NCI-H2107 (cell line): ENCODE measurements at regions not wholly inside any gene's neighbourhood (a gene's known extent, or its start where the extent isn't known, plus 50 kb on each side); places are given as distances from the start of the nearest gene placed in this dataset.
A peak's percentile ranks its signal among the peaks of the same experiment; 100 is the strongest.

Experiments
- DNase-seq: peaks from one replicate; lab custom pipeline; 2025; lab: John Stamatoyannopoulos, UW

DNA sequence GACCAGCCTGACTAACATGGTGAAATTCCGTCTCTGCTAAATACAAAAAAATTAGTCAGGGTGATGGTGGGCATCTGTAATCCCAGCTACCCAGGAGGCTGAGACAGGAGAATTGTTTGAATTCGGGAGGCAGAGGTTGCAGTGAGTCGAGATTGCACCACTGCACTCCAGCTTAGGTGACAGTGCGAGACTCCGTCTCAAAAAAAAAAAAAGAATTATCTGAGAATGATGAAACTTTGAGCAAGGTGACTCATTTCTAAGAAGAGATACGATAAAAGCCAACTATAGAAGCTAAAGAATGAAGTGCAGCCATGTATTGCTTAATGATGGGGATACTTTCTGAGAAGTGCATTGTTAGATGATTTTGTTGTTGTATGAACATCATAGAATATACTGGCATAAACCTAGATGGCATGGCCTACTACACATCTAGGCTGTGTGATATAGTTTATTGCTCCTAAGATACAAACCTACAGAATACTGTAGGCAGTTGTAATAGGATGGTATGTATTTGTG lies 64.7 kb downstream of the SNRPE start:
- DNase-seq, result no peak

DNA sequence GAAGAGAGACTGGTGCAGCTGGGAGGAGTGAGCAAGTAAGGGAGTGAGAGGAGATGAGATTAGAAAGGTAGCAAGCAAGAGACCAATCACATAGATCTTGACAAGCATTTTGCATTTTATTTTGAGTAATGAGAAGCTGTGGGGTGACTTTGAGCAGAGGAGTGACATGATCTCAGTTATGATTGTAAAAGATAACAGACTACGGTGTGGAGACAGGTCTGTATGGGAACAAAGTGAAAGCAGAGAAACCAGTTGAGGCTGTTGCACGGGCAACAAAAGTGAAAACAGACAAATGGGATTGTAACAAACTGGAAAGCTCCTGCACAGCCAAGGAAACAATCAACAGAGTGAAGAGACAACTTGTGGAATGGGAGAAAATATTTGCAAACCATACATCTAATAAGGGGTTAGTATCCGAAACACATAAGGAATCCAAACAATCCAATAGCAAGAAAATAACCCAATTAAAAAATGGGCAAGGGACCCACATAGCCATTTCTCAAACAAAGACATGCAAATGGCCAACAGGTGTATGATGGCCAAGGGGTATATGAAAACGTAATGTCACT lies 68.4 kb downstream of the SNRPE start:
- DNase-seq, result no peak

DNA sequence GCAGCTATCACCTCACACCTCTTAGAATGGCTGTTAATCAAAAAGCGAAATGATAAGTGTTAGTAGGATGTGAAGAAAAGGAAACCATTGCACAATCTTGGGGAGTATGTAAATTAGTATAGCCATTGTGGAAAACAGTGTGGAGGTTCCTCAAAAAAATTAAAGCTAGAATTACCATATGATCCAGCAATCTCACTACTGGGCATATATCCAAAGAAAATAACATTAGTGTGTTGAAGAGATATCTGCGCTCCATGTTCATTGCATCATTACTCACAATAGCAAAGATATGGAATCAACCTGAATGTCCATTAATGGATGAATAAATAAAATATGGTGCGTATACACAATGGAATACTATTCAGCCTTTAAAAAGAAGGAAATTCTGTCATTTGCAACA lies 68.9 kb downstream of the SNRPE start:
- no peak for DNase-seq

DNA sequence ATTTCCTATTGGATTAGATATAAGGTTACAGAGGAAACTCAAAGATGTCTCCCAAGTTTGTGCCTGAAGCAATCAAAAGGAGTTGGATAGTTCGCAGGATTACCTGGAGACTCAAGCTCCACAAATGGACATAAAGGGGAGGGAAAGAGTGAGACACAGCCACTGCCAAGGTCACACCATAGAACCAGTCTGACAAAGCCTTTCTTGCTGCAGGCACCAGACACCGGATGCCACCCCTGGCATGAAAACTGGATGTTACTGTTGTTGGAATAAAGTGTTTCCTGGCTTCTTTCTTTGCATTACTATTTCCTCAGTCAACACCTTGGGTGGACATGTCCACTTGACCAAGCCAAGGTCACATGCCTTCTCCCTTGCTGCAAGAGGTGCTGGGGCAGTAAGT lies 70.6 kb downstream of the SNRPE start:
- DNase-seq, result no peak

DNA sequence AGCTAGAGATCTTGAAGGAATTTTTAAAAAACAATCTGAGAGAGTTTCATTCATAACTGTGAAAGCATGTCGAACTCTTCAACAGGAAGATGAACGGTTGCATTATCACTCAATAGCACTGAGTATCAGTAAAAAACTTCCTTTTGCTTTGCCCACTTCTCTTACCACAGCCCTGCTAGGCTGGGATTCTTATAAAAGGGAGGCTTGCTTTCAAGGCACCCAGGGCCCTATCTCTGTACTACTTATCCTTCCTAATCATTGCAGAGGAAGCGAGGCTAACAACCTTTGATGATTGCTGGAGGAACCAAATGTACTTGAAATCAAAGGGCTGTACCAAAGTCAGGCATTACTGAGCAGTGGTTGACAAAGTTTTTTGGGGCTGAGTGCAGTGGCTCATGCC lies 71.2 kb downstream of the SNRPE start:
- no peak for DNase-seq

DNA sequence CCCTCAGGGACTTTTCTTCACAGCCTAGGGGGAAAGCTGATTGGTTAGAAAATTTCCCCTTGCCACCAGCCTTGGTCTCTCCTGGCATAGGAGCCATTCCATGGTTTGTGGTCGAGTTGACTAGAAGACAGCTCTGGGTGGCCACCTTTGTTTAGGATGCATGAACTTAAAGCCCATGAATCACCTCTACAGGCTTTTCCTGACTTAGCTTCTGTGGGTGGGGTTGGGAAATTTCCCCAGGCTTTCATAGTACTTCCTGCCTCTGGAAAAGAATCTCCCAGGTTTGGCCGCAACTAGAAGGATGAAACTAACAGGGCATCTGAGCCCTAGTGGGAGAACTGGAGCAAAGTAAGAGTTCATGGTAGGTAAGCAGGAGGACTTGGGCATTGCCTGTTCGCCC lies 72.6 kb downstream of the SNRPE start:
- DNase-seq, result no peak

DNA sequence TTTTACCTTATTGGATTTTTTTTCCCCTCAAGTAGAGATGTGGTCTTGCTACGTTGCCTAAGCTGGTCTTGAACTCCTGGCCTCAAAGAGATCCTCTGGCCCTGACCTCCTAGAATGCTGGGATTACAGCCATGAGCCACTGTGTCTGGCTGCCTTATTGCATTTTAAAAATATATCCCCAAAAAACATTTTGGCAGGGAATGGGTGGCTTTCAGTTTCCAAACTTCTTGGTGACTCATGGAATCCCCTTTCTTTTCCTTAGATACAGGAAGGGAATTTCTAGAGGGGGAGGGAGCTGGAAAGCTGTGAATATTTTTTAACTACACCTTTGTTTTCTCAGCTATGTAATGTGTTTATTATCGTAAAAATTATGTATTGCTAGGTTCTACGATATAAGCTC lies 73.3 kb downstream of the SNRPE start:
- no peak for DNase-seq

DNA sequence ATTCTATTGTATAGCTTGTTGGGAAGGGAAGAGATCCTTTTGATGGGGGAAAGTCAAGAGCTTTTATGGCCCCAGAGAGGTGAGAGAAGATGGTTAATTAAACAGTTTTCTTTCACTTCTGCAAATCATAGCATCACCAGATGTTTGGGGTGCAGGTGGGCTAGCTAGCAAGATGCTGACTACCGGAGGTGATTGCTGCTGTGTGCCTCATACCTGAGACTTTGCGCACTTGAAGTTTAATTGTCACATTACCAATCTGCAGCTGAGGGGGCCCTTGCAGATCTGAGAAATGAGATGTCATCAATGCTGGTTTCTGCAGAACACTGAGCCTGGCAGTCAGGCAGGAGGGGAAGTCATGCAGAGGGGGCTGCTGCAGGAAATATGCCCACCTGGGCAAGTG lies 73.9 kb downstream of the SNRPE start:
- no peak for DNase-seq

DNA sequence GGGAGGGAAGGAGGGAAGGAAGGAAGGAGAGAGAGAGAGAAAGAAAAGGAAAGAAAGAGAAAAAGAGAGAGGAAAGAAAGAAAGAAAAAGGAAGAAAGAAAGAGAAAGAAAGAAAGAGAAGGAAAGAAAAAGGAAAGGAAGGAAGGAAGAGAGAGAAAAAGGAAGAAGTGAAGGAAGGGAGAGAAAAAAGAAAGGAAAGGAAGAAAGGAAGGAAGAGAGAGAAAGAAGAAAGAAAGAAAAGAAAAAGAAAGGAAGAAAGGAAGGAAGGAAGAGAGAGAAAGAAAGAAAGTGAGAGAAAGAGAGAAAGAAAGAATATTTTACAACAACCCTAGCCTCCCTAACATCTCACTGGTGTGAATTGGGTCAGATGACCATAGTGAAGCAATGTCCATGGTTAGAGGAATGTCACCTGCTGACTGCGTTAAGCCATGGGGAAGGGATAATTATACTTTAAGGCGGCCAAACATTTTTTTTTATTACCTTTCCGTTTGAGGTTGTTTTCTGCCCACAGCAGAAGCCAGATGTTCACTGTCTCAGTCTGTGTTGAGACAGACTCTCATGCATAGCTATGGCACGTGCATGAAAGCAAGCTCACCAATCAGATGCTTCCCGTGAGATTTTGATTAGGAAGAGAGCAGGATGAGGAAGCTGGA lies 76.4 kb downstream of the SNRPE start:
- no peak for DNase-seq

DNA sequence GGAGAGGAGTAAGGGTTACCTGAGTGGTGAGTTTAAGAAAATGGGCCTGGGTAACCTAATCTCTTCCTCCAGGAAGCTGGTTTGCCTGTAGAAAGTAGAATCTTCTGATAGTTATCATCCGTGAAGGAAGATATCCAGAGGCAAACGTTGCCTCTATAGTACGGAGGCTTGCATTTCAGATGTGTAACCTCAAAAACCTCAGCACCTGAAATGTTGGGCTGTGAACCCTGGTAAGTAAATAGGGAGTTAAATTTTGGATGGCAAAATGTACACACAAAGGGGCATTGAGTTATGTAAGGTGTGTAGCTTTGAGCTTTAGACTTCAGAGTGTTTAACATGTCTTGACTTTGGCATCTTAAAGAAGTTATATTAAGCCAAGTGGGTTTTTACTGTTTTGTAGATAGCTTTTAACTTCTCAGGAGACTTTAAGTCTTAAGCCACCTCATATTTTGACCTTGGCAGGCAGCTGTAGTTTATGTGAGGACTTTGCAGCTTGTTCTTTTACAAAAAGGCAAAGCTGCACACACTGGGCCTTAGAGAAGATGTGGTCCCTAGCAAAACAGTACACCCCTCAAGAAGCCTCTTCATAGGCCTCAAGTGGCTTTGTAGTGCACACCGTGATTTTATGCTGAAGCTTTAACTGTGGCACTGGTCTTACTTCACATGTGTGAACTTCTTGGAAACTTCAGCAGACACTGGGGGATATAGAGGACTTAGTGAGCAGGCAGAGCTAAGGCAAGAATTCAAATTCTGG lies 83.4 kb downstream of the SNRPE start:
- DNase-seq, result no peak

DNA sequence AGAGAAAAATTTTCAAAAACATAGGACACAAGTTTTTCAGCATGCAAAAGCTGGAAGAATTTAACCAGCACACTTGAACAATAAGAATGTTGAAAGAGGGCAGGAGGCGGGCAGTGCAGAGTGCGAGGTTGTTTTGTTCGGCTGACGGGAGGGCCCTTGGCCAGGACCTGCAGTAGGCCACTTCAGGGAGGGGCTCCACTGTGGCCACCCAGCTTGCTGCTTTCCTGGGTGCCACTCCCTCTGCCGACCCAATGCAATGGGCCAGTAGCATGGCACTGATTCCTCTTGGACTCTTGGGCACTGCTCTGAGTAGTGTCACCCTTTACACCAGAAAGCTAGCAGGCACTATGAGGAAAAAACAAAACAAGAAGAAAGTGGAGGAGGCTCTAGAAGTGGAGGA lies 92.9 kb downstream of the SNRPE start:
- DNase-seq, result no peak

DNA sequence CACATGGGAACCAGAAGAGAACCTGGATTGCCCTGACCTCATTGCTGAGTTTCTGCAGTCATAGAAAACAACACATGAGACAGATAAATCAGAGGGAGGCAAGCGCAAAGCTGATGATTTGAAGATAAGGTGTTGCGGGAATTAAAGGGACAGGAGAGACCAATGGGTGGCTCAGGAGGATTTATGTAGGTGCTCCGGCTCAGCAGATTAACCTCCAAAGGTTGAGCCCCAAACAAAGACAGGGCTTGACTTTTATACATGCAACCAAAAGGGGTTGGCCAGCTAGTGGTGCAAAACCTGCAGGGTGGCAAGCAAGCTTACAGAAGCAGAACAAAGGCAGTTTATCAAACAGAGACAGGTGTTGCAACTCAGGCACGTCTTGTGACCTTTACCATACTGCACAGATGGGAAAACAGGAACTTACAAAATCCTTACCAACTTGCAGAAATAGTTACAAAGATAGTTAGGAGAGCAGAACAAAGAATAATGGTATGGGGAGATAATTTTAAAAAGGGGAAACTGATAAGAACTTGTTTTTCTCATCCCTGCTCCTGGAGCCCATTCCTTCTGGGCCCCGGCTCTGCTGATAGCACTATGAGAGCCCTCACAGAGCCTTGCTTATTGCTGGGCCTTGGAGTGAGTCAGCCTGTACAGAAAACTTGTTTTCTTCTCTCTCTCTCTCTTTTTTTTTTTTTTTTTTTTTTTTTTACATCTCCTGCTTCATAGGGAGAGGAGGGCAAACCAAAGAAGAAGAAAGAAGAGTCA lies 93.6 kb downstream of the SNRPE start:
- no peak for DNase-seq

DNA sequence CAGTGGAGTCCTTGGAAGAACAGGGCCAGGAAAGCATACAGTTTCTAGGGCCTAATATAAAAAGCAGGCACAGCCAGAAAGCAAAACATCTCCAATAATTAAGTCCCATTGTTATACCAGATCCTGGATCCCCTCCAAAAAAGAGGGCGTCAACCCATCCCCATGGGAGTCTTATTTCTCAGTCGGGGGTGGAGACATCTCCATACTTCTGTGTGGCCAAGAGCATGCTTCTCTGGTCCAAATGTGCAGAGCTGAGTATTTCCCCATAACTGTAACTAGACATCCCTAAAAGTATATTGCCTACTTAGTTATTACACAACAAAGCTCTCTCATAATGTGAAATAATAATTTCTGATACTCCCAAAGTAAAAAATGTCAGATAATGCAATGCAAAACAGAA lies 104.2 kb upstream of the SOX13 start:
- no peak for DNase-seq

DNA sequence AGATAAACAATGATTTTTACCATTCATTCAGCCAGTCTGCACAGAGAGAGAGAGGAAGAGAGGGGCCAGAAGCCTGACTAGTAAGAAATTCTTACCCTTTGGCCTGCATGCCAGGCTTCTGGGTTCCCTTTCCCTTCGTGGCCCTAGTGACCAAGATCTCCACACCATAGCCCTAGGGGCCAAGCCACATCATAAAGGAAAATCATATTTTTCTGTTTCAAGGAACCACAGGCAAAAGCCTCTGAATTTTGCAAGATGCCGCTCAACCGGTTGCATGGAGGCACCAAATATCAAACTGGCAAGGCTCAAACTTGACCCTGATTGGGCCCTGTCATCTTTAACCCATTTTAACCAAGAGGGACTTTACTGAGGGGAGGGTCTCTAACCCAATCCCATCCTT lies 103.1 kb upstream of the SOX13 start:
- DNase-seq, result no peak

DNA sequence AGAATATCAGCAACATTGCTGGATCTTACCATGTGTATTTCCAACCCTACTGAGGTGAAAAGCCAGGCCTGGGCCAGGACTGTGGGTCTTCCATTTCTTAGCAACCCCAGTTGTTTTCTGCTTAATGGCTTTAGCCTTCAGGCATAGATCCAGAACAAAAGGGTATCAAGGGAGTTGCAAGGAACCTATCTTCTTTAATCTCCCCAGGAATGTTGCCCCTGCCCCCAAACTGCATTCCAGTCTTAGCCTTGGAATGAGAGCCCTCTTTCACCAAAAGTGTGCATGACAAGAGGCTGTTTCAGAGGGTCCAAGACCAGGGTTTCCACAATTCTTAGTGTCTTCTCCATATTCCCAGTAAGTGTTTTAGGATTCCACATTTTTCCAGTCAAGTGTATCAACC lies 87.9 kb upstream of the SOX13 start:
- DNase-seq, result no peak

DNA sequence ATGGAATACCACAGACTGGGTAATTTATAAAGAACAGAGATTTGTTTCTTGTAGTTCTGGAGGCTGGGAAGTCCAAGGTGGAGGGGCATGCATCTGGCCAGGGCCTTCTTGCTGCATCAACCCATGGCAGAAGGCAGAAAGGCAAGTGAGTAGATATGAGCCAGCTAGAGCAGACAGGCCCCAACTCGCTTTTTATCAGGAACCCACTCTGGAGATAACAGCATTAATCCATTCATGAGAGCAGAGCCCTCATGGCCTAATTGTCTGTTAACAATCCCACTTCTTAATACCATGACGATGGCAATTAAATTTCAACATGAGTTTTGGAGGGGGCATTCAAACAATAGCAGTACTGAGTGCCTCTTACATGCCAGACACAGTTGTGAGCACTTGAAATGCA lies 87.2 kb upstream of the SOX13 start:
- no peak for DNase-seq

DNA sequence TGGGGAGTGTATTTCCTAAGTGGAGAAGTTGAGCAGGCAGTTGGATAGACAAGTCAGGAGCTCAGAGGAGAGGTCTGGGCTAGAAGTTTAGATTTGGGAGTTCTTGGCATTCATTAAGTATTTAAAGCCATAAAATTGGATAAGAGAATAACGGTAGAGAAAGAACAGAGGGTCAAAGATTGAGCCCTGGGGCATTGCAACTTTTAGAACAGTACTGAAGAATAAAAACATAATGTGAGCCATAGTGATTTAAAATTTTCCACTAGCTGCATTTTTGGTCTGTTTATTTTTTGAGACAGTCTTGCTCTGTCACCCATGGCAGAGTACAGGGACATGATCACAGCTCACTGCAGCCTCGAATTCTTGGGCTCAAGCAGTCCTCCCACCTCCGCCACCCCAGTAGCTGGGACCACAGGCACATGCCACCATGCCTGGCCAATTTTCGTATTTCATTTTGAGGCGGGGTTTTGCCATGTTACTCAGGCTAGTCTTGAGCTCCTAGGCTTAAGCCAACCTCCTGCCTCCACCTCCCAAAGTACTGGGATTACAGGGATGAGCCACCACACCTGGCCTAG lies 85.9 kb upstream of the SOX13 start:
- no peak for DNase-seq

DNA sequence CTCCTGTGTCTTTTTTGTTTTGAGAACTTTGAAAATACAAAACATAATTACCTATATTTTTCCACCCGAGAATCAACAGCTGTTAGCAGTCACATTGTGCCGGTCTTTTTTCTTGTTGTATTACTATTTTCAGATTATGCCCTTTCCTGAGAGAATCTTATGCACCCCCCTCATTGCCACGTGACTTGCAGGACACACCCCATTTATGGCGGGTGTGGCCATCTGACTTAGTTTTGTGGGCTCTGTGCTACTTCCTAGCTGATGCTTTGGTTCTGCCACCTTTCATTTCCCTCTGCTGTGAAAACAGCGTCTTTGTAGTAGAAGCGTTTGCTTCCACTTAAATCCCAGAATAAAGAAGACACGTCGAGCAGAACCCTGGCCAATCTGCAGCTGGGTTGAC lies 82.8 kb upstream of the SOX13 start:
- DNase-seq, result no peak

DNA sequence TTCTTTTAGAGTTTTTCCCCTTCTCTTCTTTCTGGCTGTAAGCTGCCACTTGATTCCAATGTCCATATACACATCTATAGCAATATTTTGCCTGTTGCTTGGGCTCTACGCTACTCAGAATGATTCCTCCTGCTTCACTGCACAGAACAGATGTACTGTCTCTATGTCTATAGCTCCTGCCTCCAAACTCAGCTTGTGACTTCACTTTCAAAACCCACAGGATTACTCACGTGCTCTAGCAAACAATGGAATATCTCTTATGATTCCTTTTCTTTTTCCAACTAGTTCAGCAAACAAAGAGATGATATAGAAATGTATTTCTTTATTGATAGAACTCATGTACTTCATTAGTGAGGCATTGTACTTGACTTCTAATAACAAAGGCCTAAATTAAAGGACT lies 80.5 kb upstream of the SOX13 start:
- peak; percentile 16 for DNase-seq

DNA sequence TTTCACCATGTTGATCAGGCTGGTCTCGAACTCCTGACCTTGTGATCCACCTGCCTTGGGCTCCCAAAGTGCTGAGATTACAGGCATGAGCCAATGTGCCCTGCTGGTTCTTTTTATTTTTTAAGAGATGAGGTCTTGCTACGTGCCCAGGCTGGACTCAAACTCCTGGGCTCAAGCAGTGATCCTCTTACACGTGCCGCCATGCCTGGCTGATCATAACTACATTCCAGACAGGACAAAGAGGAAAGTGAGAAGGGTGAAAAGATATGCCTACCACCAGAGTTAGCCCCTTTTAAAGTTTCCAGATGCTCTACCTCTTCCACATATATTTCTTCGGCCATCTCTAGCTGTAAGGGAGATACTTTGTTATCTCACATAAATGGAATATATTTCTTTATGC lies 79.7 kb upstream of the SOX13 start:
- DNase-seq, result no peak

DNA sequence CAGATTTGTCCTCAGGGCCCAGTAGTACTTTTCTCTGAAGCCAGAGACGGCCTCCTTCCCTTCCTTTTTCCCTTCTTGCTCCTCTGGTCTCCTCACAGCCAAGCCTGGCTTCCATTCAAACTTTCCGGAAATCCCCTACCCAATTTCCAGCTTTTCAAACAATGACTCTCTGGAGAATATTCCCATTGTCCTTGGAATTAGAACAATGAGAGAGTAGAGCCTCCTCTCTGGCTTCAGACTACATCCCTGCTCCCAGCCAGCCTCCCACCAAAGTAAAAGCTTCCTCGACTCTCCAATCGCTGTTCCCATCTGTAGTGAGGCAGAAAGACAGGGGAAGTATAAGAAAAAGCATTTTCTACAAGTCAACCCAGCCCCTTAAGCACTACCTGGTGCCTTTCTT lies 77.7 kb upstream of the SOX13 start:
- DNase-seq, result no peak

DNA sequence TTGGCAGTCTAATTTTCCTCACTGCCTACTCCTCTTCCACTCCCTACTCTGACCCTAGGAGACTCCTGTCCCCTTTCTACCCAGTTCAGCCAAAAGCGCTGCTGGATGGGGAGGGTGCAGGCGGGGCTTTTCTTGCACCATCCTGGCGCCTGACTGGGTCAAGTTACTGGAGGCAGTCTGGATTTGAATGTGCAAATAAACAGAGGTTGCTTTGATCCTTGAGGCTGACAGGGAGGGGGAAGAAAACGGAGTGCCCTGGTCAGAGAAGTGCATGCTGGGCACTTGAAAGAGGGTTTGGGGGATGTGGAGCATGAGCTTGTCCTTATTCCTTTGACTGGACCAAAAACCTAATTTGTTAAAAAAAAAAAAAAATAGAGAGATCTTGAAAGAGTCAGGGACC lies 76.8 kb upstream of the SOX13 start:
- DNase-seq, result peak; percentile 91
